Esophagus muscularis mucosa (tissue), 4 donors: ENCODE measurements at regions not wholly inside any gene's neighbourhood (a gene's known extent, or its start where the extent isn't known, plus 50 kb on each side); places are given as distances from the start of the nearest gene placed in this dataset.

ENCODE experiments used
- CTCF ChIP-seq, 3 experiments: fragments of 200-600 bp in 2 of 3; fragments of 450-650 bp in 1 of 3; sonication (generic) in 2 of 3; IDR thresholded peaks; one replicate each; pipeline ENCODE4 v1.5.1; 2017 to 2019; ENCODE audit warnings: antibody characterized with exemption in 3 of 3, mild to moderate bottlenecking in 2 of 3, moderate library complexity in 1 of 3
- EP300 ChIP-seq: sonication (generic); formaldehyde crosslinking; IDR thresholded peaks from one replicate; pipeline ENCODE4 v1.6.1; 2017; ENCODE audit warnings: antibody characterized with exemption
- POLR2A ChIP-seq: fragments of 450-650 bp; IDR thresholded peaks from one replicate; pipeline ENCODE4 v1.6.1; 2017; ENCODE audit warnings: antibody characterized with exemption, moderate library complexity, mild to moderate bottlenecking, low read depth
- POLR2AphosphoS5 ChIP-seq, 2 donors: sonication (generic); formaldehyde crosslinking; IDR thresholded peaks; one replicate each; pipeline ENCODE4 v1.6.1; 2017; ENCODE audit warnings: antibody characterized with exemption in 2 of 2

GRCh38 chr1:115452600-115453329 lies 114.7 kb upstream of the NGF start:
- TF ChIP-seq CTCF (IDR thresholded peaks at IDR 0.05) (no peak), POLR2A (no peak), EP300 (no peak), POLR2AphosphoS5 (IDR thresholded peaks at IDR 0.05) (no peak)
